HG02588 (cell line): ENCODE measurements at regions not wholly inside any gene's neighbourhood (a gene's known extent, or its start where the extent isn't known, plus 50 kb on each side); places are given as distances from the start of the nearest gene placed in this dataset.
A peak's percentile ranks its signal among the peaks of the same experiment; 100 is the strongest.

Source experiments
- ATAC-seq: cut with Tn5 transposase; IDR thresholded peaks from one replicate; pipeline ENCODE4 v1.9.1; 2021; ENCODE audit warnings: mild to moderate bottlenecking, moderate library complexity; ENCODE audit not compliant: unreplicated experiment

GRCh38 chr1:212557739-212558692 is 50.5 kb upstream of the ATF3 start:
- peak; percentile 34 for ATAC-seq

- peak; percentile 93 for ATAC-seq
Measured at GRCh38 chr1:212558693-212559480, 49.7 kb upstream of the ATF3 start.
